ENCODE measurements at regions not wholly inside any gene's neighbourhood (a gene's known extent, or its start where the extent isn't known, plus 50 kb on each side); places are given as distances from the start of the nearest gene placed in this dataset.

DNA sequence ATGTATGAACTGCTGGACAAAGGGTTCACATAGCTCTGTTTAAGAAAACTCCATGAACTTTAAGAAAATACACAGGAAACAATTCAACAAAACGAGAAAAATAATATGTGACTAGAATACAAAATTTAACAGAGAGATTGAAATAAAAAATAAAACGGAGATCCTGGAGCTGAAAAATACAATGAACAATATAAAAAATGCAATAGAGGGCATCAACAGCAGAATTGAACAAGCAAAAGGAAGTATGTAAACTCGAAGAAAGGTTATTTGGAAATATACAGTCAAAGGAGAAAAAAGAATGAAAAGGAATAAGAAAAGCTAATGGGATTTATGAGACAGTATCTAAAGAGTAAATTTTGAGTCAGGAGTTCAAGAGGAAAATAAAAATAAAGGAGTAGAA, 163.0 kb upstream of the DACH1 start:
- H3K27ac ChIP-seq: no peak overlapping the region
- TF ChIP-seq, protein P1, sequence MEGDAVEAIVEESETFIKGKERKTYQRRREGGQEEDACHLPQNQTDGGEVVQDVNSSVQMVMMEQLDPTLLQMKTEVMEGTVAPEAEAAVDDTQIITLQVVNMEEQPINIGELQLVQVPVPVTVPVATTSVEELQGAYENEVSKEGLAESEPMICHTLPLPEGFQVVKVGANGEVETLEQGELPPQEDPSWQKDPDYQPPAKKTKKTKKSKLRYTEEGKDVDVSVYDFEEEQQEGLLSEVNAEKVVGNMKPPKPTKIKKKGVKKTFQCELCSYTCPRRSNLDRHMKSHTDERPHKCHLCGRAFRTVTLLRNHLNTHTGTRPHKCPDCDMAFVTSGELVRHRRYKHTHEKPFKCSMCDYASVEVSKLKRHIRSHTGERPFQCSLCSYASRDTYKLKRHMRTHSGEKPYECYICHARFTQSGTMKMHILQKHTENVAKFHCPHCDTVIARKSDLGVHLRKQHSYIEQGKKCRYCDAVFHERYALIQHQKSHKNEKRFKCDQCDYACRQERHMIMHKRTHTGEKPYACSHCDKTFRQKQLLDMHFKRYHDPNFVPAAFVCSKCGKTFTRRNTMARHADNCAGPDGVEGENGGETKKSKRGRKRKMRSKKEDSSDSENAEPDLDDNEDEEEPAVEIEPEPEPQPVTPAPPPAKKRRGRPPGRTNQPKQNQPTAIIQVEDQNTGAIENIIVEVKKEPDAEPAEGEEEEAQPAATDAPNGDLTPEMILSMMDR (conservative IDR thresholded peaks at IDR 0.05): no peak

DNA sequence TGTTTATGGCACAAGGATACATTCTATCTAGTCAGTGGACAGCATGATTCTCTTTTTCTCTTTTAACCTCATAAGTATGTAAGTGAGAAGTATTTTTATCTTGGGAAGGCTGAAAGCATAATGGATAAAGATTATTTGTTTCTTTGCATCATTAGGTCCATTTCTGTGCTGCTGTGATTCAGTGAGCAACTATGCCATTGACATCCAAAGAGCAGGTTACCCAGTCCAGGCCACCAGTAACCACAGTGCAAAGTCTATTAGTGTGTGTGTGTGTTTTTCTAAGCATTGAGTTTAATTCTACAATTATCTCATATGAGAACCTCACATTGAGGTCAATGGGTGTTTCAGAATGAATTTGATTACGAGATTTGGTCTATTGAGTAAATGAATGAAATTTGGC, 158.8 kb upstream of the DACH1 start:
- TF ChIP-seq, protein P1 (conservative IDR thresholded peaks at IDR 0.05): no peak
- H3K27ac ChIP-seq: no peak overlapping the region

DNA sequence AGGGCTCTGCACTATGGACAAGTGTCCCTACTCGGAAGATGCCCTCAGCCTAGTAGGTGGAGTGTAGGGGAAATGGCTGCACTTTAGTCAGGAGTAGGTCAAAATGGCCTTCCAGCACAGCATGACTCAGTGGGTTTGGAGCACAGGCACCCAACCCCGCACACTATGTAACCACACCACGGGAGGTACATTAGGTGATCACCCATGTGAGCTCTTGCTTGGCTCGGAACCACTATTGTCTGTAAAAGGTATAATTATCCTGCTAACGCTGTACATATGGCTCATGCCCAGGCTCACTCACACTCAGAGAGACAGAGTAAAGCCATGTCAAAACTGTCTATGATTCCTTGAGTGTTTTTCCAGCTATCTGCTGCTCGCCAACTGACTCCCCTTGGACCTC, 156.9 kb upstream of the DACH1 start:
- no peak overlapping the region for H3K27ac ChIP-seq
- TF ChIP-seq, protein P1 (conservative IDR thresholded peaks at IDR 0.05): no peak

DNA sequence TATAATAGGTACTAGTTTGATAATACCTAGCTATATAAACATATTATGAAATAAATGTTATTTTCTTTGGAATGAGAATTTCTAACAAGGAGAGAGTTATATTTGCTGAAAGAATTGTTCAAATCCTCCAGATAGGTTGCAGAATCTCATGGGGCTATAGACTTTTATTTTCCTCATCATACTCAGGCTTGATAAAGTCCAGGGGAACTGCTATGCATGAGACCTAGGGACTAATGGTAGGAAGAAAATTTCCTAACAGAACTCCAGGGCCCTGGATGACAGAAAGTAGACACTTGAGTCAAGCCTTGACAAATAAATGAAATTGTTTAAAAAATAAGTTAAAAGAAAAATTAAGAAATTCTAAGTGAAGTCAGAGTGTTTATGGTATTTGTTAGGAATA, 138.5 kb upstream of the DACH1 start:
- TF ChIP-seq, protein P1 (conservative IDR thresholded peaks at IDR 0.05): no peak
- no peak overlapping the region for H3K27ac ChIP-seq

DNA sequence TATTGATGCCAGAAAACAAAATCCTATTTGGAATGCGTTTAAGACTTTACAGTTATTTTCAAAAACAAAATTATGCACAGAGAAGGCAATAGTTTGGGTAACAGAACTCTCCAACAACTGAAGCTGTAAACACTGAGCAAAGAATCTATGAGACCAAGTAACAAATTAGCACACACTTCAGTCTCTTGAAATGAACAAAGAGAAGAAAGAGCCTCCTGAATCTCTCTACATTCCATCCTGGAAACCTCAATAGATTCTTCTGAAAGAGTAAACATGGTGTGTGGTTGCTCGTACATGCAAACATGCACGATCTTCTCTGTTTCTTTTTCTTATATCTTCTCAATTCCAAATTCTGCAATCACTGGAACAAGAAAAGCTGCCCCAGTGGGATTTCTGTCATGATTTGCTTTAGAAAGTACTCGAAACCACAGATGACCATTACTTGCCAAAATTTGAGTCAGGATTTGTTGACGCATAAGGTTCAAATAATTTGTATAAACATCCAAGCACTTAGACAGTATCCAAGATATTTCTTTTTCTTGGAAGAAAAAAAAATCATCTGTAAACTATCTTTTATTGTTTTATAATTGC, 137.9 kb upstream of the DACH1 start:
- TF ChIP-seq, protein P1 (conservative IDR thresholded peaks at IDR 0.05): no peak
- H3K27ac ChIP-seq: no peak overlapping the region

DNA sequence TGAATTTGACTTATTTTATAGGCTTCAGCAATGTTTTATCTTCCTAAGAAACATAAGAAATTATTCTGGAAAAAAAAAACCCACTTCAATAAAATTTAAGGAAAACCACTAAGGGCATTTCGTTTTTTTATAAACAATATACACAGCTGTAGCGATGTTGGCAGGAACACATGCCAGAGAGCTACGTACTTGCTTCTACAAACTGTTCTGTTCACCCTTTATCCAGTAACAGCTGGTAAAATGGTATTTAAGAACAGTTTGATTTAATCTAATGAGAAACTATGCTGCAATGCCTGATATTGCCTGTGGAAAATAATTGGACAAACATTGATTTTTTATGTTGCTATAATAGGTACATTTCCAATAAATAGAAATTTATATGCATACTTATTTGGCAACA, 137.2 kb upstream of the DACH1 start:
- TF ChIP-seq, protein P1 (conservative IDR thresholded peaks at IDR 0.05): no peak
- no peak overlapping the region for H3K27ac ChIP-seq

DNA sequence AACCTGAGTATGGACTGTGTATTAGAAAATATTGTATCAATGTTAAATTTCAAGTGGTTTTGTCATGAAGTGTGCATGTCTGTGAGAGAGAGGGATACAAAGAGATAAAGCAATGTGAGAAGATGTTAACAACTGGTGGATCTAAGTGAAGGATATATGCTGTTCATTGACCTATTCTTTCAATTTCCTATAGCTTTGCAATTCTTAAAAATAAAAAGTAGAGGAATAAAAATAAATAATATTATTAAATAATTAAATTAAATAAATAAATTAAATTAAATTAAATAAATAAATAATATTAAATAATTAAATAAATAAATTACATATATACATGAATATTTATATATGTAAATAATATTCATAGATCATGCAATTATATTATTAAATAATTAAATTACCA, 131.2 kb upstream of the DACH1 start:
- no peak overlapping the region for H3K27ac ChIP-seq
- TF ChIP-seq, protein P1 (conservative IDR thresholded peaks at IDR 0.05): no peak
